ENCODE measurements at regions not wholly inside any gene's neighbourhood (a gene's known extent, or its start where the extent isn't known, plus 50 kb on each side); places are given as distances from the start of the nearest gene placed in this dataset.

DNA sequence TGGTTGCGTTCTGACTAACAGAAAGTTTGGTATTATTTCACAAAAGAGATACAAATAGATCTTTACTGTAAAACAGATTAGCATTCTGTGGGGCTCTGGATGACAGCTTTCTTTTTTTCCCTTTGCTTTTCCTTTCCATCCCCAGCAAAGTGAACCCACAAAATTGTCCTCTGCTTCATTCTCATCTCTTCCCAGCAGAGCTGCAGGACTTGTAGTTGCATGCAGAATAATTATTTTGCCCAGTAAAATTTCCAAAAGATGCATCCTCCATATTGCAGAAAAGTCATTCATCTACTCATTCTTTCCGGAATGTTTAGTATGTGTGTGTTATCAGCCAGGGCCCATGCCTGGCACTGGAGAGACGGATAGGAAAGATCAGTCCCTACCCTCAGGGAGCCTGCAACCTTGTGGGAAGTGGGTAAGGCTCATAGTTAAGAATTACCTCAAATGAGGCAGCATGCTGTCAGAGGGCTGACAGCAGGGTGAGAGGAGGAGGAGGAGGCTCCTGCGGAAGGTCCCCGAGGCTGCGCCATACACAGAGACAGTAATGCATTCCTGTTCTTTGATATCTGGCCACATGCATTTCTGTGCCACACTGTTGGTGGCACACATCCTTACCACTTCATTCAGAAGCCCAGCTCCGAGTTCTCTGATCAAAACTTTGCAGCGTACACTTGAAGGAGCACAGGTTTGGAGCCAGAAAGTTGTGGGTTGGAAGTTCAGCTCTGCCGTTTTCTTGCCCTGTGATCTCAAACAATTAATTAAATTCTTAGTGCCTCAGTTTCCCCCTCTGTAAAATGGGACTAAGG lies 225.4 kb downstream of the MYCN start:
- TF ChIP-seq, protein P1, sequence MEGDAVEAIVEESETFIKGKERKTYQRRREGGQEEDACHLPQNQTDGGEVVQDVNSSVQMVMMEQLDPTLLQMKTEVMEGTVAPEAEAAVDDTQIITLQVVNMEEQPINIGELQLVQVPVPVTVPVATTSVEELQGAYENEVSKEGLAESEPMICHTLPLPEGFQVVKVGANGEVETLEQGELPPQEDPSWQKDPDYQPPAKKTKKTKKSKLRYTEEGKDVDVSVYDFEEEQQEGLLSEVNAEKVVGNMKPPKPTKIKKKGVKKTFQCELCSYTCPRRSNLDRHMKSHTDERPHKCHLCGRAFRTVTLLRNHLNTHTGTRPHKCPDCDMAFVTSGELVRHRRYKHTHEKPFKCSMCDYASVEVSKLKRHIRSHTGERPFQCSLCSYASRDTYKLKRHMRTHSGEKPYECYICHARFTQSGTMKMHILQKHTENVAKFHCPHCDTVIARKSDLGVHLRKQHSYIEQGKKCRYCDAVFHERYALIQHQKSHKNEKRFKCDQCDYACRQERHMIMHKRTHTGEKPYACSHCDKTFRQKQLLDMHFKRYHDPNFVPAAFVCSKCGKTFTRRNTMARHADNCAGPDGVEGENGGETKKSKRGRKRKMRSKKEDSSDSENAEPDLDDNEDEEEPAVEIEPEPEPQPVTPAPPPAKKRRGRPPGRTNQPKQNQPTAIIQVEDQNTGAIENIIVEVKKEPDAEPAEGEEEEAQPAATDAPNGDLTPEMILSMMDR (IDR thresholded peaks at IDR 0.05) = no peak
- TF ChIP-seq POLR2AphosphoS5 (IDR thresholded peaks at IDR 0.05; ENCODE audit: insufficient read depth in 1 of 2, low read depth in 1 of 2) = no peak
